DND-41 (cell line): ENCODE measurements at regions not wholly inside any gene's neighbourhood (a gene's known extent, or its start where the extent isn't known, plus 50 kb on each side); places are given as distances from the start of the nearest gene placed in this dataset.

ENCODE experiments used
- CTCF ChIP-seq: IDR thresholded peaks from 2 replicates; pipeline ENCODE4 v1.5.1; 2012; ENCODE audit warnings: borderline replicate concordance, low read length, moderate library complexity, mild to moderate bottlenecking; ENCODE audit not compliant: poor library complexity, severe bottlenecking; ENCODE audit errors: extremely low read depth
- EZH2 ChIP-seq: IDR thresholded peaks from 3 replicates; pipeline ENCODE4 v1.6.1; 2012; ENCODE audit warnings: borderline replicate concordance, low read depth, mild to moderate bottlenecking, moderate library complexity, low read length, inconsistent platforms; ENCODE audit not compliant: severe bottlenecking

- no peak for TF ChIP-seq CTCF
- TF ChIP-seq EZH2 = no peak
Observed at GRCh38 chr4:34293459-34293858, 1950.9 kb downstream of the ARAP2 start.
